GM19239 (cell line): ENCODE measurements at regions not wholly inside any gene's neighbourhood (a gene's known extent, or its start where the extent isn't known, plus 50 kb on each side); places are given as distances from the start of the nearest gene placed in this dataset.
"Not testable (repeated sequence)": the region's sequence is repeated elsewhere in the genome, so short reads cannot be mapped to it uniquely, and the experiment has no call there.

Experiments used
- DNase-seq: peaks from one replicate; pipeline ENCODE4 v3.0.0; 2011; ENCODE audit warnings: low spot score; ENCODE audit not compliant: insufficient read length
- FAIRE-seq: peaks from 2 replicates; lab custom pipeline; 2011; peaks lifted over from hg19 to GRCh38; lab: Jason Lieb, UNC

DNA sequence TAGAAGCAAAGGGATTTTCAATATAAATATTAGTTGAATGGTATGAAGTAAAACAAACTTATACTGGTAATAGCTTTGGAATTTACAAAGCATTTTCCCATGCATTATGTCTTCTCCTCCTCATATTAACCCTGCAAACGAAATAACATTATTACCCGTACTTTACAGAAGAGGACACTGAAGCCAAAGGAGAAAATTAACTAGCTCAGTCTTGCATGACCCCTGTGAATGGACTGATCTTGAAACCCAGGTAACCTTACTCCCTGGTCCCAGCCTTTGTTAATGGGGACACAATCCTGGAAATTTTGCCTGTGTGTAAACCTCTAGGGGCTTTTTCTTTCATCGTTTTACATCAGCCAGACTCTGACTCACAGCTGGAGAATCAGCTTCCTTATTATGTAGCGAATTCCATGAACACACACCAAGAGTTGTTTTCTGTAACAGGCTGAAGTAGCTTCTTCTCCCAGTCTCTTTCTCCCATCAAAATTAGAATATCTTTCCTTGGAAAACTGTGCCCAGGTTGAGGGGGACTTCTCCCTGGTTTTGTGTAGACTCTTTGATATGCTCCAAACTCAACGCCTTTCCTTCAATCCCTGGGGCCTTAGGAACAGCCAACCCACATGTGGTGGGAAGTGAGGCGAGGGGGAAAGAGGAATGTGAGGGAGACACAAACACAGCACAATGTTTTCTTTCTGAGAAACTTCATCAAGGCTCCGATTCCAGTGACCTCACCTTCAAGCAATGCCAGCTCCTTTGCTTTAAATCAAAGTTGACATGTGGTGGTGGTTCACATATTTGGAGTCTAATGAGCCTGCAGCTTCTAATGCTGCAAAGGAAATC, 480.9 kb upstream of the PAPPA start:
- FAIRE-seq (no peak), DNase-seq (no peak)

DNA sequence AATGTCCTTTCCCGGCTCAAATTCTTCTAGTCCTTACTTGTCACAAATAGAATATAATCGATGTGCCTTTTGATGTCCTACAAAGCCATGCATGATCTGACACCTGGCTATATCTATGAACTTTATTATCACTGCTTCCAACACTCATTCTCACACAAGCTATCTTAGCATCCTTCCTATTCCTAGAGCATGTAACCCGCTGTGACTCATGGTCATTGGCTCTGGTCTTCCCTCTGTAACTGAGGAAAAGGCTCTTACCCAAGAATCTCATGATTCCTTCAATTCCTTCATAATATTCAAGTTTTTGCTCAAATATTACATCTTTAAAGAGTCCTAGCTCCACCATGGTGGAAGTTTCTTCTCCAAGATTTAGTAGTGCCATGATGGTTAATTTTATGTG, 480.0 kb upstream of the PAPPA start:
- DNase-seq (no peak), FAIRE-seq (no peak)

DNA sequence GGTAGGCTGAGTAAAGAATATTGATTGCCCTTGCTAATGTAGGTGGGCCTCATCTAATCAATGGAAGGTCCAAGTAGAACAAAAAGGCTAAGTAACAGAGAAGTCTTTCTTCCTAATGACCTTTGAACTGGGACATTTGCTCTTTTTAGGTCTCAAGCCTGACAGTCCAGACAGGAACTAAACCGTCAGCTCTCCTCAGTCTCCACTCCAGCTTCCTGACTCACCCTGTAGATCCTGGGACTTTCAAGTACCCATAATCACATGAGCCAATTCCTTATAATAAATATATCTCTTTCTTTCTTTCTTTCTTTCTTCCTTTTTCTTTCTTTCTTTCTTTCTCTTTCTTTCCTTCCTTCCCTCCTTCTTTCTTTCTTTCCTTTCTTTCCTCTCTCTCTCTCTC, 479.5 kb upstream of the PAPPA start:
- no peak for DNase-seq
- FAIRE-seq: no peak

DNA sequence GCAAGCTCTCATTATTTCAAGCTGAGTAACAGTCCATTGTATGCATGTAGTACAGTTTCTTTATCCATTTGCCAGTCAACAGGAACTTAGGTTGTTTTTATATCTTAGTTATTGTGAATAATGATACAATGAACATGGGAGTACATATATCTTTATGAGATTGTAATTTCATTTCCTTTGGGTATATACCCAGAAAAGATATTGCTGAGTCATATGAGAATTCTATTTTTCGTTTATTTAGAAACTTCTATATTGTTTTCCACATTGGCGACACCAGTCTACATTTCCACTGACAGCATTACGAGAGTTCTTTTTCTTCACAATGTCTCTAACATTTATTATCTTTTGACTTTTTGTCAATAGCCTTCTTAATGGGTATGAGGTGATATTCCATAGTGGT, 477.8 kb upstream of the PAPPA start:
- DNase-seq (no peak), FAIRE-seq (no peak)

DNA sequence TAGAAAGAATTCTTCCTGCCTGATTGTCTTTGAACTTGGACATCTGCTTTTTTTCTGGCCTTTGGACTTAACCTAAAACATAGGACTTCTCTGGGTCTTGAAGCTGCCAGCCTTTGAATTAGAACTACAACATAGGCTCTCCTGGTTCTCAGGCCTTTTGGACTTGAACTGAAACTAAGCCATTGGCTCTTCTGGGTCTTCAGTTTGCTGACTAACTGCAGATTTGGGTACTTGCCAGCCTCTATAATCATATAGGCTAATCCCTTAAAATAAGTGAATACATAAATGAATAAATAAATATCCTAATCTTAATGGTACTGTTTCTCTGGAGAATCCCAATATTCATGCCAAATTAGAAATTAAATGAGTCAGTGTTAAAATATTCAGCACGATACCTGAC, 473.4 kb upstream of the PAPPA start:
- DNase-seq: no peak

DNA sequence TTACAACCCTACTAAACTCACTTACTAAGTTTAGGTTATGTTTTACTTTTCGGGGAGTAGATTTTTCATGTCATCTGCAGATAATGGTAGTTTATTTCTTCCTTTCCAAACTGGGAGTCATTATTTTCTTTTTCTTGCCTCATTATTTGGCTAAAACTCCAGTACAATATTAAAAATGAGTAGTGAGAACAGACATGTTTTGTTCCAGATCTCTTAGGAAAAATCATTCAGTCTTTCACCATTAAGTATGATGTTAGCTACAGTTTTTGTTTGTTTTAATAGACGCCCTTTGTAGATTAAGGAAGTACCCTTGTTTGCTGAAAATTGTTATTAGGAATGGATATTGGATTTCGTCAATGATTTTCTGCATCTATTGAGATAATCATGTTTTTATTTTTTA, 472.0 kb upstream of the PAPPA start:
- no peak for FAIRE-seq
- no peak for DNase-seq

More for the DNA sequence above, 473.4 kb upstream of the PAPPA start:
- FAIRE-seq: no peak

DNA sequence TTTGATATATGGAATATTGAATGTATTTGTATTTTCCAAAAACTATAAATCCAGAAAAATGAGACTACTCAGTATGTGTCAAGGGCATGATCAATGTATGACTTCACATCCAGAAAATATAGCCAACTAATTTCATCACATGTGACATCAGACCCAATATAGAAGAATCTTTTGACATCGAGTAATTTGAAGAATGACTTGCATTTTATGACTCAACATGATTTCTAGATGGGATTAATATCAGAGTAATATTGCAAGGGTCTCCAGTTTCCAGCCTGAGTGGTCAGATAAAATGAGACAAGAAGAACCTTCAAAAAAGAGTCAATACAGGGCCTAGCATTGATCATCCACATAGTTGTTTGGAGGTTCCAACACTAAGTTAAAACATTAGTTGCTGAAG, 467.5 kb upstream of the PAPPA start:
- FAIRE-seq (no peak), DNase-seq (no peak)

DNA sequence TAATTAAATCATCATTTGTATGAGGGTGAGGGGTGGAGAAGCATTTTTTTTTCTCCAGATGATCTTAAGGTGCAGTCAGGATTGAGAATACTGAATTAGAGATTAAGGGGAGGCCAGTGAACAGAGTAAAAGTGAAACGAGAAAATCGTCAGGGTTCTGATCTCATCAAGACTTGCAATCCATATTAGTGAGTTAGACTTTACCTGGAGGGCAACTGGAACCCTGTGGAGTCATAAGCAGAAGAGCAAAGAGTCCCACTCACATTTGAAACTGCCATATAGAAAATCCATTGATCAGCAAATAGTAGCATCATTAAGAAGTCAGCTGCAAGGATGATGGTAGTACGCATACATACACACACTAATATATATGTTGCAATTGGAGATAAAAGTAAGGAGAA, 466.2 kb upstream of the PAPPA start:
- DNase-seq (no peak), FAIRE-seq (no peak)

DNA sequence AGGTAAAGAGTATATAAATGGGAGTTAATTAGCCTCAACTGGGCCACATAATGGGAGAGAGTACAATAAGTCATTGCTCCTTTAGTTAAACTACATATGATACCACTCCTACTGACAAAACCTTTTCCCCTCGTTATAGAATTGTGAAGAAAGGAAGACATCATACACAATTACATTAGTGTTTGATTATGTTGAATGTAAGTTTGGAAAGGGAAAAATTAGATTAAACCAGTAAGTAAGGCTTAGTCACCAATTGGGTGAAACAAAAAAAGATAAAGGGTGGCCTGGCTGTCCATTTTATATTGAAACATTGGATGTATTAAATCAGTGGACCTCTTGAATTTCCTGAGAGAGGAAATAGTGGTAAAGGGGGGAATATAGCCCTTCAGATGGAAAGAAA, 464.3 kb upstream of the PAPPA start:
- DNase-seq (no peak), FAIRE-seq (no peak)

DNA sequence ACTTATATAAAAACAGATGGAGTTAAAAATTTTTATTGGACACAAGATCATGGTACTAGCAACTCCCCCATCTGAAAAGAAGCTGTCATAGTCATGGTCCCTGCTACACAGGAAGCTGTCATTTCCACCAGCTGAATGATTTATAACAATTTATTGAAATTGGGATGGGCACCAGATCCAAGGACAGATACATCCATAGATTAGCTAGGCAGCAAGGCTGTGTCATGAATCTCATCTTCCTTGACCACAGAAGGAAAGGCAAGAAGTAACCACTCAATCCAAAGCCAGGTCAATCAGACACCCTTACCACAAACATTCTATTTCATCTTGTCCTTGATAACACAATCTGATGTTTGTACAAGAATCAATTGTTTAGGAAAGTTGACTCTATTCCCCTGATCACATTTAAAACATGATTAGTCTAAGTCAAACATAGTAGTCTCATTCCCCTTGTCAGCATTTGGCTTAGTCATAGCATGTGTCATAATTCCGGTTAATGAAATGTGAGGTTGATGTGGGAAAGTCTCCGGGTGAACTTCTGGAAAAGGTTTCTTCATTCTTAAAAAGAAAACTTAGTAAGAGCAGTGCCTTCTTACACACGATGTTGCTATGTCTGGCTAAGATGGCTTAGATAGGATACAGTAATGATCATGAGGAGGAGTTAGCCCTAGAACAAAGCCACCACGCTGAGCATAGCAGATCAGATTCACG, 462.6 kb upstream of the PAPPA start:
- DNase-seq (no peak), FAIRE-seq (no peak)

DNA sequence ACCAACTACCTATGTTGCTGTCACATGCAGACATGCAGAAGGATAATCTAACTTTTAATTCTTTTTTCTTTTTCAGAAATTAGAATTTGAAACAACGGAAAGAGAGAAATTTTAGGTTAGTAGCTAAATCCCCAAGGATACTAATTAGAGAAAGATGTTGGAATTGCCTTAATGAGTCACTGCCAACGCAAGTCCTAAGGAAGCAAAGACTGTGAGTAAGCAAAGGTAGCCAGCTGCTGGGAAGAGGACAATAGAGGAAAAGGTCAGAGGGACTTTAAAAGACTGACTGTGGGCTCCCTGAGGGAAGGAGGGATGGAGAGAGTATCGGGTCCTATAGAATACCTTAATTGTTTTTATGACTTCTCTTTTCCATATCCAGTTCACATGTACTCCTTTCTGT, 461.9 kb upstream of the PAPPA start:
- no peak for FAIRE-seq

DNA sequence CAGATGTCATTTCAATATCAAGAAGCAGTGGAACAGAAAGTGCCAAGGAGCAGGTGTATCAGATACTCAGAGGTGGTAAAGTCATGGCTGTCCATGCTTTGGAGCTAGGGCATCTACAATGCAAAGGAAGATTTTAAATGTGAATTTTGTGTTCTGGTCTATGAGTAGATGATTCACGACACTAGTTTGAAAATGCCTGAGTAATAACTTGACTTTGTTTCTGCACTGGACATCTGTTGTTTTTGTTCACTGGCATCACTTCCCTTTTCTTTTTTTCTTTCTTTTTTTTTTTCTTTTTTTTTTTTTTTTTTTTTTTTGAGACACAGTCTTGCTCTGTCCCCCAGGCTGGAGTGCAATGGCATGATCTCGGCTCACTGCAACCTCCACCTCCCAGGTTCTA, 460.7 kb upstream of the PAPPA start:
- DNase-seq, FAIRE-seq: not testable (repeated sequence)

More for the DNA sequence above, 461.9 kb upstream of the PAPPA start:
- no peak for DNase-seq

DNA sequence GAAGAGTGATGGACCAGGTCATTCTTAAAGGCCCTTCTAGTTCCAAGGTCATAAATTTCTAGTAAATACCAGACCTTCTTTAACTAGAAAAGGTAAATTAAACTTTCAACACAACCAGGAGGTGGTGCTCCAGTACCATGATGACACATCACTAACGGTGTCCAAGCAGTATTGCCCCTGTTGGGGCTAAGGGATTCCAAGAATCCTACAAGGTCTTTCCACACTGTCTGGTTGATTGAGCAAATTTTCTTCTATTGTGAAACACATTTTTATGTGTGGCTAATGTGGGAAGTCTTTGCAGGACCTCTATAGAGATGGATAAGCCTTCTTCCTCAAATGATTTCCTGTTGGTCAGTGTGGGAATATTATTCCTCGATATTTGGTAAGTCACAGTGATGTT, 459.6 kb upstream of the PAPPA start:
- FAIRE-seq (no peak), DNase-seq (no peak)

DNA sequence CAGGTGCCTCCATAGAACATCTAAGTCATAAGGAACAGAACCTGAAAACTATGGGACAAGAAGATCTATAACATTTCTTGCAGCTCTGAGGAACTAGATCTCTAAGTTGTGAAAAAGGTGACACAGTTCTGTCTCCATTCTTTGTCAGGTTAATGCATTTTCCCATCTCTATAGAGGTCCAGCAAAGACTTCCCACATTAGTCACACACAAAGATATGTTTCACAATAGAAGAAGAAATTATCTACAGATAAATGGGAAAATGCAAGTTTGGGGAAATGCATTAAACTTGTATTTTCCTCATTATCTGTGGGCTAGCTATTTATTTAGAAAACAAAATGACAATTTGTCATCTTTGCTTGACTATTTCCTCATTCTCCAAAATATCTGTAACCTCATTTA, 458.6 kb upstream of the PAPPA start:
- DNase-seq: no peak
- FAIRE-seq: no peak

DNA sequence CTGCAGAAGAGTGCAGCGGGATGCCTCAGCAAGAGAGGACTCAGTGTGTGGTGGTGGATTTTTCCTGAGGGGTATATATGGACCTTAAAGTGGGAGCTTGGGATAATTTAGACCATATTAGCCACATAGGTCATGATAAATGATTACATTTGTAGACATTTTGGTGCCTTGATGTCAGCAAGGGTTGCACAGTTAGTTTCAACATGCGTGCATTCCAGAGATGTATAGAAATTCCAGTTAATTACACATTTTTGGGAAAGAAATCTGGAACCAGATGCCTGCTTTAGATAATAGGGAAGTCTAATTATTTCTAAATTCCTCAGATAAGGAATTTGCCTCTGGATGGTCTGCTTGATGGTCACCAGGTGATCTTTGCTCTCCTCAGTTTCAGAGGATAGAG, 440.6 kb upstream of the PAPPA start:
- FAIRE-seq (no peak), DNase-seq (no peak)

DNA sequence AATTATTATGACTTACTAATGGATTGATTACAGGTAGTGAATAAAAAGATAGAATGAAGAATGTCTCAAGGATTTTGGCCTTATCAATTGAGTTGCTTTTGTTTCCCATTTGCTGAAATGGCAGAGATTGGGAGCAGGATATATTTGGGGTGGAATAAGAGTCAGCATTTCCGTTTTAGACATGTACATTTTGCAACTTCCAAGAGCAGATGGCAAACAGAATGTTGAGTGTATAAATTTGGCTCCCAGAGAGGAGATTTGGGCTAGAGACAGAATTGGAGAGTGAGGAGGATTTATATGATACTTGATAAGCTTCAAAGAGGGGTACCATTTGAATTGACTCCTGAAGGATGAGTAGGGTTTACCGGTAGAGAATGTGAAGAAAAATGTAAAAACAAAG, 437.9 kb upstream of the PAPPA start:
- no peak for FAIRE-seq
- no peak for DNase-seq

DNA sequence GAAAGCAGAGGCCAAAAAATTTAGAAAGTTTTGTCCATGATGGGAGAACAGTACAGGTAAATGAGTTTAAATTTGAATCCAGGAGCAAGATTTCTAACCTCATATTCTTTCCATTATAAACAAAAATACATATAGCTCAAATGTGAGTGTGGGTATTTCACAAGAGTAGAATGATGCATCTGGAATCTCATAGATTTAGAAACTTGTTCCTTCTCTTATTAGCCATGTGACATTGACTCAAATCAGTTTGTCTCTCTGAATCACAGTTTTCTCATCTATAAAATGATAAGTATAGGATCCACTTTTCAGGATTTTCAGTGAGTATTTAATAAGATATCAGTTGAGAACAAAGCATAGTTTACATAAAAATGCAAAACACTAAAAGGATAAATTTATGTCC, 436.3 kb upstream of the PAPPA start:
- DNase-seq: no peak
- FAIRE-seq: no peak

DNA sequence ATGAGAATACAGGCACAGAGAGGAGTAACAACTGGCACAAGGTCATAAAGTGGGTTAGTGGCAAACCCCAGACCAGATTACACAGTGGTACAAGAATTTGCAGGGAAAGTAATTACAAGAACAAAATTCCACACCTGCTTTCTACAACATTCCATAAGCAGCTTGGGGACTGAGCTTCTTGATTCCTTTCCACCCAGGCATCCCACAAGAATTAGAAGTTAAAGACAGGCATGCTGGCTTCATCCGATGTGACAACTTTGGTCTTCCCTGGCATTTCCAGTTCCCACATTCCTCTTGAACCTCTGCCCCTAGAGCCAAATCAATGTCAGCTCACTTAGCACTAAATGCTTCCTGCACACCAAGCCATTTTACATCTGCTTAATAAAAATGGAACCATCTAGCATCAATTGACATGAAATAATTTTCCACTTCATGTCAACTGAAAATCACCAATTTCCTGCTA, 435.8 kb upstream of the PAPPA start:
- FAIRE-seq (no peak), DNase-seq (no peak)

DNA sequence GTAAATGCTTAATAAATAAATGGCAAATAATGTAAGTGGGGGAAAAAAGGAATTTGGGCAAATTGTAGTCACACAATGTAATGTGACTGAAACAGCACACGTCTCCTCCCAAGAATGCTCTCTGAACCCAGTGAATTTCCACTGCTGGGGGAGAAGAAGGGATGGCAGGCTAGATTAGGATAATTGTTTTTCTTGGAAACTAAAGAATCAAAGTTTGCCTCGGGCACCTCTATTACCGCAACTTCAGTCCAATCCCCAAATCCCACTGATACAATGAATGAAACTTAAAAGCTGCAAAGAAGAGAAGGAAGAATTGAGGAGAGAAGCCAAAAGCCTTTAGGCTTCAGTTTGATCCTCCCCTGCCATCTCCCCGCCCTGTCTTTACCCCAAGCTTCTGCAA, 423.2 kb upstream of the PAPPA start:
- DNase-seq: no peak
- FAIRE-seq: no peak

DNA sequence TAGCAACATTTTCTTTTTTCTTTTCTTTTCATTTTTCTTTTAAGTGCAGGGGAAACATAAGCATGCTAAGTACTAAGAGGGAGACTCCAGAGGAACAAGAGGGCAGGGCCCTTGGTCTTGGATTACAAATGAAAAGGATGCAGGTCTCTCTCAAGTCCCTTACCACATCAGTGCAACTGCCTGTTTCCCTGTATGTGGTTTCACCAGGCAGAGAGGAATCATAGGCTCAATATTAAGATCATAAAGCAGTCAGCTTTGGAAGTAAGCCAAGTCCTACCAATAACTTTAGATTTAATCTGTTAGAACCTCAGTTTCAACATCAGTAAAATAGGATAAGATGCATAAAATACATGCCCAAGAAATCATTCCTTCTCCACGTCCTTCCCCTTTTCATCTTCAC, 422.7 kb upstream of the PAPPA start:
- no peak for FAIRE-seq
- DNase-seq: no peak

DNA sequence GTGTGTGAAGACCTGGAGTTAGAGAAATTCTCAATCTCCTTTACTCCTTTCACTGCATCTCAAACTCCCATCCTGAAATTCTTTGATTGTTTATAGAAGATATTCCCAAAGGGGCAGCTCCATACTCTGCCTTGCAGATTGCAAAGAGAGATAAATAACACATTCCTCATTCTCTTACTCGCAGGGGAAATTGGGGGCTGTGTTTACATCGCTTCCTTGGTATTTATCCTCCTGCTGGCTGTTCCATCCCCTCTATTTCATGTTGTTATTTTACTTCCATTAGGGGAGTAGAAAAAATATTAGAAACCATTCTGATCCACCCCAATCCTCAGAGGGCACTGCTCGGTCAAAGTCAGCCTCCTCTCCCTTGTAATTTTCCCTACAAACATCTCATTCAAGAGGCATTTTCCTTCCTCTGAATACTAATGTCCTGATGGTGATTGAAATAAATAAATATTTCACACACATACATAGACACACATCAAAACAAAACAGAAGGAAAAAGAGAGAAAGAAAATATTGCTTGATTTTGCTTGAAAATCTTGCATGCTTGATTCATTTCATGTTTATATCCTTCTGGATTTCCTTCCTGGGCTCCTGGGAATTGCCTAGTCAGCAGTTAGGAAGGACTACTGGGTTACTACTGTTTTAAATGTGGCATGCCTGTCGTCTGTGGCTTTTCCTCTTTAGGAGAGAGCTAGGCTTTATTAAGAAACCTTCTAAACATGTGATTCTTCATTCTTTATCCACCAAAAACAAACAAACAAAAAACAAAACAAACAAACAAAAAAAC, 420.1 kb upstream of the PAPPA start:
- DNase-seq (no peak), FAIRE-seq (no peak)
